ENCODE measurements at regions not wholly inside any gene's neighbourhood (a gene's known extent, or its start where the extent isn't known, plus 50 kb on each side); places are given as distances from the start of the nearest gene placed in this dataset.
"Not testable (repeated sequence)": the region's sequence is repeated elsewhere in the genome, so short reads cannot be mapped to it uniquely, and the experiment has no call there.

DNA sequence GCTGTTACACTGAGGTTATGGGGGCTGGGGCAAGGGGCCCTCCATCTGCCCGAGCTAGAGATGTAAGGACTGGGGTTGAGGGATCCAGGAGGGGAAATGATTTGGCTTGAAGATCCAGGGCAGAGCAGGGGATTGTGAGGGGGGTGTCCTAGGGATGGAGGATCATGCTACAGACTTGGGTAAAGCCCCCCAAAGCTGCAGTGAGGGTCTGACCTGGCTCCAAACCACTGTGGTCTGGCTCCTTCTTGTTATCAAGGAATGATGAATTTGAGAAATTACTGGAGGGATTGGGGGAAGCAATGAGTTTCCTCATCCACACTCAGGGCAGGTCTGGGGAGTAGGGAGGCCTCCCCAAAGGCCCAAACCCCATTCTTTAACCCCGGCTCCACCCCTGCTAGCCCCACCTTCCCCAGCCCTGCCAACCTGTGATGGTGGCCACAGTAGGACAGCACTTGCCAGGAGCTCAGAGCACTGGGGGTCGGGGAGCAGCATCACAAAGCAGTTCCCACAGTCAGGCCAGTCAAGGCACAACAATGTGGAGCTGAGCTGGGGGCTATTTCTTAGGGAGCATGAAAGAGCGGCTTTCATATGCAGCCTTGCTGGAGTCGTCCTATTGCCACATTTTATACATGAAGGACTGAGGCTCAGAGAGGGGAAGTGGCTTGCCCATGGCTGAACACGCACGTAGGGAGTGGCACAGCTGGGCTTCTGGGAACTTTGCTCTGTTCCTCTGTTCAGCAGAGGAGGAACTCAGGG, 165.5 kb downstream of the EFNB1 start:
- DNase-seq, result no peak

DNA sequence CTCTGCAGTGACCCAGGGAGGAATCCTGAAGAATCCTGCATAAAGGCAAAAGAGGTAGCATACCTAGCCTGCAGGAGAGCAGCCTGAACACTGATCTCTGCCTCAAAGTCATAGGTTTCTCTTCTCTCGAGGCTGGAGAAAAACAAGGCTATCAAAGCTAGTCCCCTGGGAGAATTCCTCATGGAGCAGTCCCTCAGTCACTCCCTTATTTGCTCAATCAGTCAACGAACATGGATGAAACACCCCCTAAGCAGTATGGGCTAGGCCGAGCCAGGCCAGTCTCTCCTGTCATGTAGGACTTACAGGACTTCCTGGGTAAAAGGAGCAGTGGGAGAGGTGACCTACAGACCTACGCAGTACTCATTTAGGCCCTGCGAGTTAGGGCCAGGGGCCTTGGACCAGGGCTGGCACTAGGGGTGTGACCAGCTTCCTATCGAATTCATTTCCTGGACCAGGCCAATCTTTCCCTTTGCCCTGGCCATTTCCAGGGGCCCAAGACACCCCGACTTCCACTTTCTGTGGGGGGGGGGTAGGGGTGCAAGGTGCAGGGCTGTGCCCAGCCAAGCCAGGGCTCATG, 164.1 kb downstream of the EFNB1 start:
- no peak for DNase-seq

DNA sequence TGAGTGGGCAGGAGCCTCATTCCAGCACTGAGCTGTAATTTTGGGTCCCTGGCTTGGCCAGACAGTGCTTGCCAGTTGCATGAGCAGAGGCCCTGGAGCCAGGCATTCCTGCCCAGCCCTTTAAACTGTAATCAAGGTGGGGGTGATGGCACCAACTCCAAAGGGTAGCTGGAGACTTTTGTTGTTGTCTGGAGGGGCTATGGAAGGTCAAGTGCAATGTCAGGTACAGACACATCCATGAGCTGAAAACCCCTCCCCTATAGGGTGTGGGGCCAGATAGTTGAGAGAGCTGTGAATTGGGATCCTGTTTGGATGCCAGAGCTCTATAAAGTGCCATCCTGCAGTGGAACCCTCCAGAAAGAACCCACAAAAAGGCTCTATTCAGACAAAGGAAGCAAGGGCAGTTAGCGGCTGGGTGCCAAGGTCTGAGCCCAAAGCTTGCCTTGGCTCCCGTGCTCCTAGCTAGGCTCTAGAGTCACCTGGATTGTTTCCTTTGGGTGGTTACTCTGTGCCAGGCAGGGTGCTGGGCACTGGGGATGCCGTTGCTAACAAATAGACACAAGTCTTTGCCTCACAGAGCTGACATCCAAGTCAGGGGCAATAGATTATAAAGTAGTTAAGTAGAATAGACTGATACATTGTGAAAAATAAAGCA, 163.0 kb downstream of the EFNB1 start:
- no peak for DNase-seq

GRCh38 chrX:68990948-68991347, 162.1 kb downstream of the EFNB1 start:
- no peak for DNase-seq

- no peak for DNase-seq
Measured at GRCh38 chrX:68989865-68990606, 161.2 kb downstream of the EFNB1 start.

- DNase-seq, result no peak
Measured at GRCh38 chrX:68989456-68989855, 160.6 kb downstream of the EFNB1 start.

- DNase-seq, result no peak
Measured at GRCh38 chrX:68988865-68989264, 160.0 kb downstream of the EFNB1 start.

DNA sequence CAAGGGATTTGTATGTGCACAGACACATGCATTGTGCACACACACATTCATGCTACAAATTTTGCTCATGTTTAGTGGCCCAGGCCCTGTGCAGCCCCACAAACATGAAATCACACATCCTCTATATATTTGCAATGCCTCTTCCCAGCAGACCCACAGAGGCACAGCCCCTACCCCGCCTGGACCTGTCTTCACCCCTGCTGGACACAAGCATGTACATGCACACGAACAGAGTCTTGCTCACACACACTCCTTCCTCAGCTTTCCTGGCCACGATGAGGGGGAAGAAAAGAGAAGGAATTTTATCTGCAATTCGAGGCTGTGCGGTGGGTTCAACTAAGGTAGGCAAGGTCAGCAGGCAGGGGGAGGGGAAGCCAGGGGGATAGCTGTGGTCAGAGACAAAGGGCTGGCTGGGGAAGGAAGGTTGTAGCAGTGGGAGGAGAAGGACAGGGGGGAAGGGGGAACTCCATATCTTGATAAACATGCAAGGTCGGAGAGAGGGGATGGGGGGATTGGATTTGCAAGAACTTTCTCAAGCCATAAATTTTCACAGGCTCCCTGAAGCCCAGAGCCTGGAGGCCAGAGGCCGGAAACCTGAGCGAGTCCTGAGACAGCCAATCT, 156.4 kb downstream of the EFNB1 start:
- DNase-seq, result no peak

DNA sequence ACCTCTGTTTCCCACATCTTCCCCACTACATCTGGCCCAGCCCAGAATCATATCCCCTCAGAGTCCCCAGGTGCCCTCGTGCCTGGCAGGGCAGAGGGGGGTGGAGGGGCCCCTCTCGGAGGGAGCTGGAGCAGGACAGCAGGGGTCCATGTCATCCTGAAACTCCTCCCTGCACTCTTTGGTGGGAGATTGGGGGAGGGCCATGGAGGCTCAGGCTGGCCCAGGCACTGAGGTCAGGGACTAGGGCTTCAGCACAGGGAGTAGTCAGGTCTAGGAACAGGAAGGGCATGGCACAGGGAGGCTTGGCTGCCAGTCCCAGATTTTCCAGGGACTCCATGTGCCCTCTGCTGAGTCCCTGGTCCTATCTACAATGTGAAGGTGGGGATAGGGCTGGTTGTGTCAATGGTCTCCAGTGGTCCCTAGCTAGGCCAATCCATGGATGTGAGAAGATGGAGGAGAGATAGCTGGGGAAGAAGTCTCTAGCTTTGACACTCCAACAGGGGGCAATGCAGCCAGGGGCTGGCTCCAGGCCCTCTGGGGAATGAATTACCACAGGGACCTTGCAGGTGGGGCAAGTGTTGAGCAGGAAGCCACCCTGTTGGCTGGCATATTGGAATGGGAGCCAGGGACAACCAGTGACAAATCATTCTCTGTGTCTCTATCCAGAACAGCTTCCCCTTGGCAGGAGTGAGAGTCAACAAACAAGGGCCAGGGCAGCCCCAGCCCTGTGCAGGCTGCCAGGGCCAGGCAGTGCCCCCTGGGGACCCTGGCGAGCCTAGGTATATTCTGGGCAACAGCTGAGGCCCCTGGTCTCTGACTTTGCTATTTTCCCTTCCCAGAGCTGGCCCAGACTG, 154.4 kb downstream of the EFNB1 start:
- no peak for DNase-seq

- DNase-seq, result no peak
Measured at GRCh38 chrX:68982476-68982875, 153.7 kb downstream of the EFNB1 start.

GRCh38 chrX:68980906-68981616, 152.2 kb downstream of the EFNB1 start:
- no peak for DNase-seq

DNA sequence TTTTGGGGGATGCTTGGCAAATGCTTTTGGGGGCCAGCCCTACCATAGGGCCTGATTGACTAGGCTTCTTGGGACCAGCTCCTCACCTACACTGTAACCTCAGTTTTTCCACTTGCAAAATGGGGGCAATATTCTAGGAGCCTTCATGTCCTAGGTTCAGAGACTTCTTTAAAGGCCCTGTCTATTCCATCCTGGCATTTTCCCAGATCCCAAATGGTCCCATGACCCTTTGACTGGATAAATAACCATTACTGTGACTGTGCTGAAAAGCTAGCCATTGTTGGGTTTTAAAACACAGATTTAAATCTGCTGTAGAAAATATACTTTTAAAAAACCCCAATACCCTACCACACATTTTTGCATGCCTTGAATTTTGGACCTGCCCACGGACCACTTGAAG, 149.8 kb downstream of the EFNB1 start:
- DNase-seq, result no peak

- DNase-seq, result no peak
Measured at GRCh38 chrX:68978255-68978654, 149.4 kb downstream of the EFNB1 start.

DNA sequence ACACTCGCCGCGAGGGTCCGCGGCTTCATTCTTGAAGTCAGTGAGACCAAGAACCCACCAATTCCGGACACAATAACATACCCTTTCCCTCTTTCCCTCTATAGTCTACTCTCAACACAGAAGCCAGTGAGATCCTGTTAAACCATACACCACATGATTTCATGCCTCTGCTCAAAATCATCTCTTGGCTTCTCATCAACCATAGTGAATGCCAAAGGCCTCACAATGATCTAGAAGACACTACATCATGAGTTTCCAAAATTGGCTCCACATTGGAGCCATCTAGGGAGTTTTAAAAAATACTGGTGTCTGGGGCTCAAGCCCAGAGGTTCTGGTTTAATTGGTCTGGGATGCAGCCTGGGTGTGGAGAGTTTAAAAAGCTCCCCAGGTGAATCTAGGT, 124.5 kb downstream of the EFNB1 start:
- no peak for DNase-seq

DNA sequence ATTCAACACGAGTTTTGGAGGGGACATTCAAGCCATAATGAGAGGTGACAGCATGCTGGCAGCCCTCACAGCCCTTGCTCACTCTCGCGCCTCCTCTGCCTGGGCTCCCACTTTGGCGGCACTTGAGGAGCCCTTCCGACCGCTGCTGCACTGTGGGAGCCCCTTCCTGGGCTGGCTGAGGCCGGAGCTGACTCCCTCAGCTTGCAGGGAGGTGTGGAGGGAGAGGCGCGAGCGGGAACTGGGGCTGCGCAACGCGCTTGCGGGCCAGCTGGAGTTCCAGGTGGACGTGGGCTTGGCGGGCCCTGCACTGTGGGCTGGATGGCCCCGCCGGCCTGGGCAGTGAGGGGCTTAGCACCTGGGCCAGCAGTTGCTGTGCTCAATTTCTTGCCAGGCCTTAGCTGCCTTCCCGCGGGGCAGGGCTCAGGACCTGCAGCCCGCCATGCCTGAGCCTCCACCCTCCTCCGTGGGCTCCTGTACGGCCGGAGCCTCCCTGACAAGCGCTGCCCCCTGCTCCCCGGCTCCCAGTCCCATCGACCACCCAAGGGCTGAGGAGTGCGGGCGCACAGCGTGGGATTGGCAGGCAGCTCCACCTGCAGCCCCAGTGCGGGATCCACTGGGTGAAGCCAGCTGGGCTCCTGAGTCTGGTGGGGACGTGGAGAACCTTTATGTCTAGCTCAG, 123.3 kb downstream of the EFNB1 start:
- DNase-seq, result not testable (repeated sequence)

DNA sequence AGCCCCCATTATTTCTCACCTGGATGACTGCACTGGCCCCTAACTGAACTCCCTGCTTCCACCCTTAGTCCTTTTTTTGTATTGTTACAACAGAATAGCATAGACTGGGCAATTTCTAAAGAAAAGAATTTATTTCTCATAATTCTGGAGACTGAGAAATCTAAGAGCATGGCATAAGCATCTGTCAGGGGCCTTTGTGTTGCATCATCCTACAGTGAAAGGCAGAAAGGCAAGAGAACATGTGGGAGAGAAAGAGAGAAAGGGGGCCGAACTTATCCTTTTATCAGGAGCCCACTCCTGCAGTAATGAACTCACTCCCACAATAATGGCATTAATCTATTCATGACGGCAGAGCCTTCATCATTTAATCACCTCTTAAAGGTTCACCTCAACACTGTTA, 122.1 kb downstream of the EFNB1 start:
- no peak for DNase-seq

GRCh38 chrX:68947882-68948605, 119.2 kb downstream of the EFNB1 start:
- DNase-seq, result no peak

GRCh38 chrX:68945603-68946228, 116.9 kb downstream of the EFNB1 start:
- DNase-seq, result no peak

DNA sequence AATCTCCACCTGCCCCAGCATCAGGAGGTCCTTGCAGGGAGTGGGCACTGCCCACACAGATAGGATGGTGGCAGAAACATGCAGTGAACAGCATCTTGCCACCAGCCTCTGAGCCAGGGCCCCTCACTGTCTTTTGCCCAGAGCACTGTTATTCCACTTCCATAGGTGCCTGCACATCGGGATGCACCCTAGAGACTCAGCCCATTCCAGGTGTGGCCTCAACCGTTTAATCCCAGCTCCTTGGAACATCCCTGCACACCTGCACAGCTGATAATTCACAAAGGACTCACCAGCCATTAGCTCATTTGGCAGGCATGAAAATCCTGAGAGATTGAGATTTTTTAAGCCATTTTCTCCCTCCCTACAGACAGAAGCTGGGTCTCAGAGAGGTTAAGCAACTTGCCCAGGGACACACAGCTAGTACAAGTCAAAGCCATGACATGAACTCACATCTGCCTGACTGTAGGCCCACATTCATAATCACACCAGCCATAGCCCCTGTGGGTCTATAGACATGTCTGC, 116.3 kb downstream of the EFNB1 start:
- DNase-seq, result no peak

All from NCI-H2029 (cell line).